Natural killer cell treated with Interleukin-12 subunit alpha and Interleukin-12 subunit beta and Interleukin-15 and Interleukin-18, amount 100 ng/mL, for 72 hours (primary cell): ENCODE measurements at regions not wholly inside any gene's neighbourhood (a gene's known extent, or its start where the extent isn't known, plus 50 kb on each side); places are given as distances from the start of the nearest gene placed in this dataset.

Experiments used
- ATAC-seq, 2 donors: fragments of 150-1000 bp; cut with Tn5 transposase in 1 of 2; sonication (Bioruptor Pico), chemical (Tn5 transposase) in 1 of 2; 2 replicates each; pipeline ENCODE4 v1.10.0; 2021
- DNase-seq: peaks from one replicate; pipeline ENCODE4 v3.0.0; 2022; ENCODE audit warnings: low spot score
- H3K27ac Mint-ChIP-seq, 2 donors: 1 replicate in 1 of 2; 2 replicates in 1 of 2; pipeline ENCODE4 v1.8.0; 2022; ENCODE audit warnings: mixed read lengths in 2 of 2, mild to moderate bottlenecking in 1 of 2, moderate library complexity in 1 of 2
- H3K27me3 Mint-ChIP-seq, 2 donors: 1 replicate in 1 of 2; 2 replicates in 1 of 2; pipeline ENCODE4 v1.8.0; 2022; ENCODE audit warnings: mixed read lengths in 2 of 2
- H3K36me3 Mint-ChIP-seq: one replicate; pipeline ENCODE4 v1.8.0; 2022; ENCODE audit warnings: mixed read lengths
- H3K4me1 Mint-ChIP-seq, 2 donors: 1 replicate in 1 of 2; 2 replicates in 1 of 2; pipeline ENCODE4 v1.8.0; 2022; ENCODE audit warnings: low read depth in 2 of 2, mixed read lengths in 2 of 2, mild to moderate bottlenecking in 1 of 2
- H3K4me3 Mint-ChIP-seq: one replicate; pipeline ENCODE4 v1.8.0; 2022; ENCODE audit warnings: mixed read lengths
- H3K9me3 Mint-ChIP-seq: 2 replicates; pipeline ENCODE4 v1.8.0; 2022; ENCODE audit warnings: mixed read lengths

DNA sequence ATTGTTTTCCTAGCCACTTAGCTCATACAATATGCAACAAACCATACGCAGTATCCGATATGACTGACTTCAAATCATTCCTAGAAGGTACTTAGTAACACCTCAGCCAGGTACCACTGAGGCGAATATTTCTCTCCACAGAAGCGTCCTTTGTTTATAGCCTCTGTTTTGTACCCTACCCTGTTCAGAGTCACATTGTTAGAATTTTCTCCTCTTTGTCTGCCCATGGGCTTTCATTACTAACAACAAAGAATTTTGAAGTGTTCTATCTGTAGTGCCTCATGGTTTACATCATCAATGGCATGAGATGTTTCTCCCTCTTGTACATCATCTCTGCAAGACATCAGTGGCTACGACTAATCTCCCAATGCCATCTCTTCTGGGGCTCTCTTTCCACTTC is 212.4 kb upstream of the GLI3 start:
- H3K9me3 Mint-ChIP-seq, result peaks cover 6% of the 10 kb centered on the region
- H3K36me3 Mint-ChIP-seq, result no peaks in the 10 kb centered on the region
- peaks cover 0 to 9% of the 10 kb centered on the region in 2 donors for H3K4me1 Mint-ChIP-seq
- H3K4me3 Mint-ChIP-seq, result no peak overlapping the region
- peaks cover 0 to 8% of the 10 kb centered on the region in 2 donors for H3K27me3 Mint-ChIP-seq
- ATAC-seq (no peak), DNase-seq (no peak)
- H3K27ac Mint-ChIP-seq, result no peak overlapping the region

DNA sequence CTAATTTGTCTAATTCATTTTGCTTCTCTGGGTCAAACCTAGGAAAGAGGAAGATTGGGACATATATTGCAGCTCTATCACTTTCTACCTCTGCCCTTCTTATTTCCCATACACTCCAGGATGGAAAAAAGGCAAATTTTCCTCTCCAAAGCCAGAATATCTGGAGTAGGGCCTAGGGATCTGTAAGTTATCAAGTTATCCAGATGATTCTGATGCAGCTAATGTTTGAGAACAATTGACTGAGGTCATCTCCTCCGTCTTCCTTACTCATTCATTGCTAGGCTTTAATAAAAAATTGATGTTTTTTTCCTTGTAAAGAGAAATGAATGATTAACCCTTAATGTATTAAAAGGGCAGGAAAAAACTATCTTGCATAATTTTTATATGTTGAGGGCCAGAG is 211.9 kb upstream of the GLI3 start:
- Mint-ChIP-seq H3K4me3 (no peak overlapping the region), H3K27ac (no peak overlapping the region)

DNA sequence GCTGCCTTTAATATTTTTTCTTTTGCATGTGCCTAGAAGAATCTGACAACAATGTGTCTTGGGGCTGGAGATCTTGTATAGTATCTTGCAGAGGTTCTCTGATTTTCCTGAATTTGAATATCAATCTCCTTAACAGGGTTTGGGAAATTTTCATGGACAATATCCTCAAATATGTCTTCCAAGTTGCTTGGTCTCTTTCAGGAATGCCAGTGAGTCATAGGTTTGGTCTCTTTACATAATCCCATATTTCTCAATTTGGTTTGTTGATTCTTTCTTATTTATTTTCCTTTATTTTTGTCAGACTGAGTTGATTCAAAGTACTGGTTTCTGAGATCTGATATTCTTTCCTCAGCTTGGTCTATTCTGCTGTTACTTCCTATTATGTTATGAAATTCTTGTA is 208.7 kb upstream of the GLI3 start:
- H3K4me1 Mint-ChIP-seq, result no peaks in the 10 kb centered on the region
- H3K4me3 Mint-ChIP-seq, result no peak overlapping the region
- no peaks in the 10 kb centered on the region for H3K36me3 Mint-ChIP-seq
- peaks cover 0 to 4% of the 10 kb centered on the region in 2 donors for H3K27me3 Mint-ChIP-seq
- ATAC-seq, result no peak
- no peak overlapping the region for H3K27ac Mint-ChIP-seq
- no peak for DNase-seq
- H3K9me3 Mint-ChIP-seq, result peaks cover 16% of the 10 kb centered on the region

More for the DNA sequence above, 211.9 kb upstream of the GLI3 start:
- peaks cover 0 to 8% of the 10 kb centered on the region in 2 donors for H3K27me3 Mint-ChIP-seq
- DNase-seq (no peak), ATAC-seq (no peak)
- H3K4me1 Mint-ChIP-seq, result peaks cover 0 to 9% of the 10 kb centered on the region in 2 donors
- no peaks in the 10 kb centered on the region for H3K36me3 Mint-ChIP-seq
- H3K9me3 Mint-ChIP-seq, result peaks cover 10% of the 10 kb centered on the region

DNA sequence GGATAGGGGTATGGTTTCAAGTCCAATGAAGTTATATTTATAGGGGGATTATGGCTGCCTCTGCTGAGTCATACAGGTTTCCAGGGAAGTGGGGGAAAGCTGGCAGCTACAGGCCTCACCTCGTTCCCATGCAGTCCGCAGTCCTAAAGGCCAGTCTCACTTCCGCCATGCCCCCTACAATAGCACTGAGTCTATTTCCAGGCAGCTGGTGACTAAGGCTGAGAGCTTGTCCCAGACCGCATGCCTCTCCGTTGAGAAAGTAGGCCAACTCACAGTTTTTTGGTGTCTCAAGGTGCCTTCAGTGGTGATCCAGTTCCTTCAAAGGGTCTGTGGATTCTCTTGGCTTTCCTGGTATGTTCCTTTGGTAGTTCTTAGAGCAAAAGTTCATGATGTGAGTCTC is 203.9 kb upstream of the GLI3 start:
- ATAC-seq (no peak), DNase-seq (no peak)
- no peak overlapping the region for H3K27ac Mint-ChIP-seq
- H3K36me3 Mint-ChIP-seq, result no peaks in the 10 kb centered on the region
- H3K27me3 Mint-ChIP-seq, result no peaks in the 10 kb centered on the region
- H3K9me3 Mint-ChIP-seq, result peaks cover 21% of the 10 kb centered on the region
- no peaks in the 10 kb centered on the region for H3K4me1 Mint-ChIP-seq
- H3K4me3 Mint-ChIP-seq, result no peak overlapping the region

- no peak for ATAC-seq
- no peak for DNase-seq
- Mint-ChIP-seq H3K4me3 (no peak overlapping the region), H3K27me3 (peaks cover 0 to 2% of the 10 kb centered on the region in 2 donors), H3K4me1 (no peaks in the 10 kb centered on the region), H3K36me3 (no peaks in the 10 kb centered on the region), H3K27ac (no peak overlapping the region), H3K9me3 (peaks cover 13% of the 10 kb centered on the region)
These were observed 195.6 kb upstream of the GLI3 start for GRCh38 chr7:42432644-42433043.

DNA sequence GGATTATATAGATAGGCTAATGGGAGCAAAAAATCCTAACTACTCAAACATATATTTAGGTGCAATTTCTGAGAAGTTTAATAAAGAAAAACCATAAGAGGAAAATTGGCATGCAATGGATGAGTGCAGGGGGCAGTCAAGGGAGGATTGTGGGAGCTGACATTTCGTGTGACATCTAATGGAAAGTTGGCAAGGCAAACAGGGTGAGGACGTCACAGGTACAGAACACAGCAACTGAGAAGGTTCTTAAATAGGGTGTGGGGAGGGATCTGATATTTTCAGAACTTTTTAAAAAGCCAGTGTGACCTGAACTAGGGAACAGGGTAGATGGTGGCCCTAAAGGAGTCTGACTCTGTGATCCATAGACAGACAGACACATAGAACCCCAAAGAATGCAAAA is 194.9 kb upstream of the GLI3 start:
- H3K36me3 Mint-ChIP-seq, result no peaks in the 10 kb centered on the region
- peaks cover 13% of the 10 kb centered on the region for H3K9me3 Mint-ChIP-seq
- H3K4me1 Mint-ChIP-seq, result no peaks in the 10 kb centered on the region
- peaks cover 0 to 2% of the 10 kb centered on the region in 2 donors for H3K27me3 Mint-ChIP-seq
- ATAC-seq (no peak), DNase-seq (no peak)
- H3K4me3 Mint-ChIP-seq, result no peak overlapping the region
- no peak overlapping the region for H3K27ac Mint-ChIP-seq

GRCh38 chr7:42429339-42429738 is 192.3 kb upstream of the GLI3 start:
- H3K9me3 Mint-ChIP-seq, result no peaks in the 10 kb centered on the region
- no peak overlapping the region for H3K4me3 Mint-ChIP-seq
- no peaks in the 10 kb centered on the region for H3K36me3 Mint-ChIP-seq
- ATAC-seq (no peak), DNase-seq (no peak)
- peaks cover 0 to 2% of the 10 kb centered on the region in 2 donors for H3K27me3 Mint-ChIP-seq
- no peak overlapping the region for H3K27ac Mint-ChIP-seq
- no peaks in the 10 kb centered on the region for H3K4me1 Mint-ChIP-seq

DNA sequence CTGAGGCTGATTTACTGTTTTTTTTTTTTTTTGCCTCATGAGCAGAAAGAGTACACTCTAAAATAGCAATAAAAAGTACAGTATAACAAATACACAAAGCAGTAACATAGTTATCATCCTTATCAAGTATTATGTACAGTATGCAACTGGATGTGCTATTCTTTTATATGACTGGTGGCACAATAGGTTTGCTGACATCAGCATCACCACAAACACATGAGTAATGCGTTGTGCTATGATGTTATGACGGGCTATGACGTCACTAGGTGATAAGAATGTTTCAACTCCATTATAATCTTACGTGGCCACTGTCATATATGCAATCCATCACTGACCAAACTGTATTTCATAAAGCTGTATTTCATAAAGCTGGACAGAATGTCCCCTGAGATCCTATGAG is 189.2 kb upstream of the GLI3 start:
- ATAC-seq (no peak), DNase-seq (no peak)
- Mint-ChIP-seq H3K9me3 (no peaks in the 10 kb centered on the region), H3K27me3 (peaks cover 0 to 2% of the 10 kb centered on the region in 2 donors), H3K4me1 (no peaks in the 10 kb centered on the region), H3K4me3 (no peak overlapping the region), H3K36me3 (no peaks in the 10 kb centered on the region), H3K27ac (no peak overlapping the region)

GRCh38 chr7:42414941-42415505 is 178.0 kb upstream of the GLI3 start:
- H3K9me3 Mint-ChIP-seq, result no peaks in the 10 kb centered on the region
- H3K27ac Mint-ChIP-seq, result no peak overlapping the region
- no peaks in the 10 kb centered on the region for H3K4me1 Mint-ChIP-seq
- no peak overlapping the region for H3K4me3 Mint-ChIP-seq
- no peaks in the 10 kb centered on the region for H3K36me3 Mint-ChIP-seq
- DNase-seq (no peak), ATAC-seq (no peak)
- H3K27me3 Mint-ChIP-seq, result no peaks in the 10 kb centered on the region

- no peaks in the 10 kb centered on the region for H3K4me1 Mint-ChIP-seq
- no peak for DNase-seq
- H3K27me3 Mint-ChIP-seq, result no peaks in the 10 kb centered on the region
- no peaks in the 10 kb centered on the region for H3K36me3 Mint-ChIP-seq
- no peak overlapping the region for H3K4me3 Mint-ChIP-seq
- no peak overlapping the region for H3K27ac Mint-ChIP-seq
- no peaks in the 10 kb centered on the region for H3K9me3 Mint-ChIP-seq
- ATAC-seq, result no peak
These were observed 177.0 kb upstream of the GLI3 start for GRCh38 chr7:42414028-42414427.

DNA sequence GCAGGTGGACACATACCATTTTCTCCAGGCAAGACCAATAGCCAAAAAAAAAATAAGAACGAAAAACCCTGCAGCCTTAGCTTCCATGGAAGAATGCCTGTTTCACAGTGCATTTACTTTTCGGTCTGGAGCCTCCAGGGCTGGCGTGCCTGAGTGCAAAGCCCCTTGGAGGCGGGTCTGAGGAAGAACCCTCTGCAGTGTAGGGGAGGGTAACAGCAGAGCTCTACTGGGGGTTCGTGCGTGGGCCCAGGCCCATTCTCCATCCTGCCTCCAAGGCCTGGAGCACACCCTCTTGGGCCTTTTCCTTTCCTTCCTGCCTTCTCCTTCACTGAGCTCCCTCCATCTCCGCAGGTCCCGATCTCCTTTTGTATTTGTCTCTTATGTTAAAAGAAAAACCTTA is 172.3 kb upstream of the GLI3 start:
- ATAC-seq, result peak in 1 of 2 donors; percentile 41
- no peaks in the 10 kb centered on the region for H3K27me3 Mint-ChIP-seq
- no peak overlapping the region for H3K27ac Mint-ChIP-seq
- H3K9me3 Mint-ChIP-seq, result no peaks in the 10 kb centered on the region
- no peak for DNase-seq
- no peaks in the 10 kb centered on the region for H3K4me1 Mint-ChIP-seq
- no peaks in the 10 kb centered on the region for H3K36me3 Mint-ChIP-seq
- H3K4me3 Mint-ChIP-seq, result no peak overlapping the region

- no peak for DNase-seq
- Mint-ChIP-seq H3K27ac (no peak overlapping the region), H3K4me3 (no peak overlapping the region), H3K9me3 (no peaks in the 10 kb centered on the region), H3K36me3 (no peaks in the 10 kb centered on the region), H3K4me1 (no peaks in the 10 kb centered on the region), H3K27me3 (no peaks in the 10 kb centered on the region)
- ATAC-seq, result no peak
These were observed 170.8 kb upstream of the GLI3 start for GRCh38 chr7:42407833-42408232.

- Mint-ChIP-seq H3K27ac (no peak overlapping the region), H3K36me3 (no peaks in the 10 kb centered on the region), H3K4me1 (no peaks in the 10 kb centered on the region), H3K4me3 (no peak overlapping the region), H3K9me3 (no peaks in the 10 kb centered on the region), H3K27me3 (no peaks in the 10 kb centered on the region)
- ATAC-seq, result no peak
- no peak for DNase-seq
These were observed 170.2 kb upstream of the GLI3 start for GRCh38 chr7:42407021-42407710.

GRCh38 chr7:42406358-42406757 is 169.3 kb upstream of the GLI3 start:
- Mint-ChIP-seq H3K27ac (no peak overlapping the region), H3K9me3 (no peaks in the 10 kb centered on the region), H3K4me3 (no peak overlapping the region), H3K4me1 (no peaks in the 10 kb centered on the region), H3K27me3 (no peaks in the 10 kb centered on the region), H3K36me3 (no peaks in the 10 kb centered on the region)
- DNase-seq, result no peak
- peak in 1 of 2 donors; percentile 60 for ATAC-seq

GRCh38 chr7:42405782-42406181 is 168.8 kb upstream of the GLI3 start:
- no peak for DNase-seq
- Mint-ChIP-seq H3K4me3 (no peak overlapping the region), H3K27ac (no peak overlapping the region), H3K4me1 (no peaks in the 10 kb centered on the region), H3K36me3 (no peaks in the 10 kb centered on the region), H3K9me3 (no peaks in the 10 kb centered on the region), H3K27me3 (no peaks in the 10 kb centered on the region)
- ATAC-seq, result no peak
